Small intestine (tissue), 7 donors: ENCODE measurements at regions not wholly inside any gene's neighbourhood (a gene's known extent, or its start where the extent isn't known, plus 50 kb on each side); places are given as distances from the start of the nearest gene placed in this dataset.
"Not testable (repeated sequence)": the region's sequence is repeated elsewhere in the genome, so short reads cannot be mapped to it uniquely, and the experiment has no call there.

Source experiments
- DNase-seq, 2 donors: peaks; one replicate each; pipeline versions ENCODE4 v3.0.0 to v3.0.0-alpha.2; 2013
- FAIRE-seq: peaks from 2 replicates; lab custom pipeline; 2012; peaks lifted over from hg19 to GRCh38; lab: Jason Lieb, UNC
- H3K27ac ChIP-seq, 3 donors: one replicate each; pipeline ENCODE4 v1.5.1; 2013; ENCODE audit warnings: low read length in 2 of 3, mild to moderate bottlenecking in 2 of 3, control low read depth in 1 of 3, inconsistent platforms in 1 of 3, low read depth in 1 of 3, moderate library complexity in 1 of 3
- H3K27me3 ChIP-seq, 3 donors: one replicate each; pipeline ENCODE4 v1.6.1; 2013; ENCODE audit warnings: low read length in 3 of 3, inconsistent platforms in 1 of 3; ENCODE audit not compliant: control insufficient read depth in 3 of 3, insufficient read depth in 3 of 3
- H3K36me3 ChIP-seq, 3 donors: one replicate each; pipeline ENCODE4 v1.6.1; 2013; ENCODE audit warnings: low read length in 3 of 3, inconsistent platforms in 1 of 3, low read depth in 1 of 3, mild to moderate bottlenecking in 1 of 3, moderate library complexity in 1 of 3; ENCODE audit not compliant: control insufficient read depth in 3 of 3, insufficient read depth in 2 of 3
- H3K4me1 ChIP-seq, 3 donors: one replicate each; pipeline ENCODE4 v1.6.1; 2013; ENCODE audit warnings: low read length in 2 of 3, inconsistent platforms in 1 of 3, low read depth in 1 of 3, mild to moderate bottlenecking in 1 of 3, moderate library complexity in 1 of 3; ENCODE audit not compliant: control insufficient read depth in 3 of 3, insufficient read depth in 2 of 3
- H3K4me3 ChIP-seq, 3 donors: one replicate each; pipeline ENCODE4 v1.5.1; 2013; ENCODE audit warnings: low read length in 3 of 3, control low read depth in 1 of 3, inconsistent platforms in 1 of 3, low read depth in 1 of 3, mild to moderate bottlenecking in 1 of 3, moderate library complexity in 1 of 3
- H3K9me3 ChIP-seq, 2 donors: one replicate each; pipeline ENCODE4 v1.6.1; 2013; ENCODE audit warnings: low read depth in 1 of 2, low read length in 1 of 2; ENCODE audit not compliant: control insufficient read depth in 2 of 2, insufficient read depth in 1 of 2
- WGBS, 3 donors: extraction: QIAGEN DNeasy Blood & Tissue Kit; methylation state at CpG; one replicate each; pipeline ENCODE4 v1.1.7; 2013; 5-methylcytosine and 5-hydroxymethylcytosine counted together
- donor health status: healthy with polysubstance abuse.
- donor health status: control.
- donor health status: control.
- donor health status: Bipolar disorder and iron deficiency.
- donor health status: healthy.

DNA sequence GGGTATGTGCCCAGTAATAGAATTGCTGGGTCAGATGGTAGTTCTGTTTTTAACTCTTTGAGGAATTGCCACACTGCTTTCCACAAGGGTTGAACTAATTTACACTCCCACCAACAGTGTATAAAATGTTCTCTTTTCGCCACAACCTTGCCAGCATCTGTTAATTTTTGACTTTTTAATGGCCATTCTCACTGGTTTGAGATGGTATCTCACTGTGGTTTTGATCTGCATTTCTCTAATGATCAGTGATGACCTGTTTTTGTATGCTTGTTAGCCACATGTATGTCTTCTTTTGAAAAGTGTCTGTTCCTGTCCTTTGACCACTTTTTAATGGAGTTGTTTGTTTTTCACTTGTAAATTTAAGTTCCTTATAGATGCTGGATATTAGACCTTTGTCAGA is 486.2 kb upstream of the TNP1 start:
- not testable (repeated sequence) for FAIRE-seq, H3K4me1 ChIP-seq, H3K9me3 ChIP-seq, H3K27me3 ChIP-seq, H3K27ac ChIP-seq, H3K36me3 ChIP-seq, H3K4me3 ChIP-seq
- WGBS, 3 donors: 21 to 89% (median 29%) methylated on average over 1 of the region's 1 CpG
- DNase-seq: peak in 1 of 2 donors; percentile 9

DNA sequence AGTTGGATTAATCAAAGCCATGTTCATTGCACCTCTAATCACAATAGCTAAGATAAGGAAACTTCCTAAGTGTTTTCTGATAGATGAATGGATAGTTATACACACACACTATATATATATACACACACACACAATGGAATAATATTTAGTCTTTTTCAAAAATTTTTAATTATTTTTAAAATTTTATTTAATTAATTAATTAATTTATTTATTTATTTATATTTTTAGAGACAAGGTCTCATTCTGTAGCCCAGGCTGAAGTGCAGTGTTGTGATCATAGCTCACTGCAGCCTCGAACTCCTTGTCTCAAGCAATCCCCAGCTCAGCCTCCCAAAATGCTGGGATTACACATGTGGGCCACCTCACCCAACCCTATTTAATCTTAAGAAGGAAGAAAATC is 481.0 kb upstream of the TNP1 start:
- H3K27ac ChIP-seq: no peak overlapping the region
- H3K27me3 ChIP-seq: no peaks in the 10 kb centered on the region
- DNase-seq (peak in 1 of 2 donors; percentile 44), FAIRE-seq (no peak)
- WGBS, 3 donors: 61 to 75% (median 75%) methylated on average over 1 of the region's 1 CpG
- H3K36me3 ChIP-seq: no peaks in the 10 kb centered on the region
- H3K4me1 ChIP-seq: peaks cover 0 to 3% (median 2%) of the 10 kb centered on the region in 3 donors
- H3K9me3 ChIP-seq: no peaks in the 10 kb centered on the region
- no peak overlapping the region for H3K4me3 ChIP-seq

DNA sequence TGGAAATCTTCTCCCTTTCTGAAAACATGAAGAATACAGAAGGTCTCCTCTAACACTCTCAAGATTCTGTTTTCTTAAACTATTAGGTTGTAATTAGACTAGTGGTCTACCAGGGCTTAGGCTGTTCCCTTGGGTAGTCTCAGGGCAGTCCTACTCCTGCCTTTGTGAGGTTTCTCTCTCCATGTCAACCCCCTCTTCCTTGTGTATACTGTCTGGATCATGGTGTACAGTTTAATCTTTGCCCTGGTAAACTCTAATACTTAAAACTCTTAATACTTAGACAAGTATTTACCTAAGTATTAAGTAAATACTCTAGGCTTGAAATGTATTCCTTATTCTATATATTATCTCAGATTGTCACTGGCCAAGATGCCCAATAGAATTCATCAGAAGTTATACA is 480.3 kb upstream of the TNP1 start:
- Histone ChIP-seq H3K27ac (no peak overlapping the region), H3K27me3 (no peaks in the 10 kb centered on the region), H3K36me3 (no peaks in the 10 kb centered on the region), H3K4me3 (no peak overlapping the region), H3K9me3 (no peaks in the 10 kb centered on the region), H3K4me1 (peaks cover 0 to 7% (median 2%) of the 10 kb centered on the region in 3 donors)
- DNase-seq (peak in 1 of 2 donors; percentile 7), FAIRE-seq (no peak)

DNA sequence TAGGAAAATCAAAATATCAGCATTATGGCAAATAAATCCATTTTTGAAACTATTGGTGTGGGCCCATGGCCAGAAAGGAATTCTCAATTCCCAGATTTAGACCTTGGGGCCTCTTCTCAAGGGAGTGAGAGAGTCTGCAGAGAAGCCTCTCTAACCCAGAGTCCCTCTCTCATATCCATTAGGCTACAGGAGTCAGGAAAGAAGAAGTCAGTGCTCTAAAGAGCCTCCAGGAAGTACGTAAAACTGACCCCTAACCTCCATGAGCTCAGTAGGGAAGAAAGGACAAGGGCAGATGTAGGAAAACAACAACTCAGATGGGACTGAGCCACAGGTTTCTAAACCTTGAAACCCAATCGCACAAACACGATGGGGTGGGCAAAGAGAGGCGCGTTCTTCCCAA is 479.9 kb upstream of the TNP1 start:
- no peak for FAIRE-seq
- 94 to 97% (median 94%) methylated on average over 5 of the region's 5 CpGs for WGBS, 3 donors
- no peak for DNase-seq

DNA sequence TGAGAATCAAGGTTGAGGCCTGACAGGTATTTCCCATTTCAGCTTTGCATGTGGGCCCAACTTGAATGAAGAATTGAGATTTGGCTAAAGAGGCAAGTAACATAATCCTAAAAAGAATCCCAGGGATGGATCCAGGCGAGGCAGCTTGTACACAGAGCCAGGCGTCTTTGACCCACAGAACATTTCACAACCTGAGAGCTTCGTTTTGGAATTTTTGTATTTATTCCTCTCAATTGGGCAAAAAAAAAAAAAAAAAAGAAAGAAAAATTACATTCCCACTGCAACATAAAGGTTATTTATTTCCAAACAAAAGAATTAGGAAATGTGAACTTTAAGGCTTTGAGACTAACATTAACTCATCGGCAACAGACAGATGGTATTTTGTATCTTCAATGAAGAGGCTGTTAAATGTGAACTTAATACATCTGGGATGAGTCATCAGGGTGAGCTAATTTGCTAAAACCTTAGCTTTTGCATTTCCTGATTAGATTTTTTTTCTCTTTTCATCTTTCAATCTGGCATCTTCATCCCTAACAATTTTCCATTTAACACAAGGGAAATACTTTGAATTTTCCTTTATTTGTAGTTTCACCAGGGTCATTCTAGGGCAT is 478.5 kb upstream of the TNP1 start:
- no peak overlapping the region for H3K27ac ChIP-seq
- FAIRE-seq: no peak

More for the DNA sequence above, 479.9 kb upstream of the TNP1 start:
- no peaks in the 10 kb centered on the region for H3K27me3 ChIP-seq
- no peaks in the 10 kb centered on the region for H3K9me3 ChIP-seq
- H3K4me3 ChIP-seq: no peak overlapping the region
- peaks cover 0 to 7% (median 6%) of the 10 kb centered on the region in 3 donors for H3K4me1 ChIP-seq
- no peaks in the 10 kb centered on the region for H3K36me3 ChIP-seq
- H3K27ac ChIP-seq: no peak overlapping the region

DNA sequence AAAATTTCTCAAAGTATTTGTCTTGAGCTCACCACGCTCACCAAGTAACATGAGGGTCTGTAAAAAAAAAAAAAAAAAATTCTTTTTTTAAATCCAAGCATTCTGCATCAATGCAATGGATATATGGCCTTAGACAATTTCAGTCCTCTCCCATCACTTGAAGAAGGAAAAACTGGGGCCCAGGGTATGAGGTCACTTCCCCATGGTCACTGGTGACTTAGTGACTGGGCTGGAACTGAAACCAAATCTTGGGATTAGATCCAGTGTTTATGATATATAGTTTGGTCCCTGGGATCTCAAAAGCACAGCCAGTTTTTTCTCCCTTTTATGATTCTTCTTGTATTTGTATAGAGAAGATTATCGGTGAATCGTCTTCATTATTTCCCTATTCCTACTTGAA is 477.9 kb upstream of the TNP1 start:
- DNase-seq (no peak), FAIRE-seq (no peak)
- Histone ChIP-seq H3K4me3 (no peak overlapping the region), H3K27ac (no peak overlapping the region), H3K9me3 (no peaks in the 10 kb centered on the region), H3K36me3 (no peaks in the 10 kb centered on the region), H3K27me3 (no peaks in the 10 kb centered on the region), H3K4me1 (peaks cover 0 to 7% (median 6%) of the 10 kb centered on the region in 3 donors)
- WGBS, 3 donors: 84 to 92% (median 87%) methylated on average over 3 of the region's 3 CpGs

More for the DNA sequence above, 478.5 kb upstream of the TNP1 start:
- H3K36me3 ChIP-seq: no peaks in the 10 kb centered on the region
- 72 to 81% (median 79%) methylated on average over 4 of the region's 4 CpGs for WGBS, 3 donors
- DNase-seq: no peak
- no peaks in the 10 kb centered on the region for H3K9me3 ChIP-seq
- H3K27me3 ChIP-seq: no peaks in the 10 kb centered on the region
- H3K4me1 ChIP-seq: peaks cover 0 to 7% (median 6%) of the 10 kb centered on the region in 3 donors
- H3K4me3 ChIP-seq: no peak overlapping the region

DNA sequence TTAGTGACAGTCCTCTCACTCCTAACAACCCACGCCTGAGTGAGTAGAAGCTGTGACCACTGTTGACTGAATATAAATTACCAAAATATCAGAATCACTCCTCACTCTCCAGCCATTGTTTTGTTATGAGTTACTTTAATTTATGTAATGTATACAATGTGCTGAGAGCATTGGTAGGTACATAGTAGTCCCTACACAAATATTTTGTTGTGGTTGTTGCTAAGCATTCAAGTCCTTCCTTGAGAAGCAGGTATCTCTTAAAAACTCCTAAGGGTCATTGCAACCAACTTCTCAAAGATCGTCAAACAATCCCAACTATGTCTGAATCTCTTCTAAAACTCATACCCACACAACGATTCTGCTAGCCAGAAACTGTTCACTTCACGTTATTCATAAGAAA is 476.8 kb upstream of the TNP1 start:
- H3K36me3 ChIP-seq: no peaks in the 10 kb centered on the region
- WGBS, 3 donors: 82 to 91% (median 91%) methylated on average over 4 of the region's 4 CpGs
- no peak overlapping the region for H3K27ac ChIP-seq
- no peak overlapping the region for H3K4me3 ChIP-seq
- H3K4me1 ChIP-seq: peaks cover 0 to 7% (median 6%) of the 10 kb centered on the region in 3 donors
- no peaks in the 10 kb centered on the region for H3K9me3 ChIP-seq
- no peaks in the 10 kb centered on the region for H3K27me3 ChIP-seq
- FAIRE-seq (no peak), DNase-seq (no peak)

DNA sequence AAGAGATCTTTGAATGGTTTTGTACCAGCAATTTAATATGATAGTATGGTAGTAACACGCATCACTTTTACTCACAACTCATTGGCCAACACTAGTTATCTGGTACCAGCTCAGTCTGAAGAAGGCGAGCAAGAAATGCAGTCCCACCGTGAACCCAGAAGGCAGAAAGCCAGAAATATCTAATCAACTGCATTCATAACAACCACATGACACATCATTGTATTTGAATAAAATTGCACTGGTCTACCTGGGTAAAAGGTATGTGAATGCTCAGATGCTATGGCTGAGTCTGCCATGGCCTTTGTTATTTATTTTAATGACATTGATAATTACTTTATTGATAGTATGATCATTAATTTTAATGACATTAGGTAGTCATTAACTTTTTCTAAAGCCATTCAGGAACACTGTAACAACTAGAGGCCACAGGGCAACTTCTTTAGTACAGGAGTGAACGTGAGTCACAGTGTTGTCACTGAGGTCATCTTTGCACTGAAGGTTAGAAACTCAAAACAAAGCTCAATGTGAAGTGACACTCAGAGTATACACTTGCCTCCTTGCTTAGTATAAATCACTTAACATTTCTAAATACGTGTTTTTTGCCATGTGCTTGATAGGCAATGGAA is 475.6 kb upstream of the TNP1 start:
- no peaks in the 10 kb centered on the region for H3K27me3 ChIP-seq
- DNase-seq (peak; percentile 59 to 96), FAIRE-seq (peak; percentile 87)
- H3K36me3 ChIP-seq: no peaks in the 10 kb centered on the region
- H3K27ac ChIP-seq: peak overlapping the region in 1 of 3 donors; percentile 63
- peaks cover 0 to 7% (median 6%) of the 10 kb centered on the region in 3 donors for H3K4me1 ChIP-seq
- H3K9me3 ChIP-seq: no peaks in the 10 kb centered on the region
- no peak overlapping the region for H3K4me3 ChIP-seq
- 25 to 63% (median 30%) methylated on average over 5 of the region's 5 CpGs for WGBS, 3 donors
